G401.6 (cell line): ENCODE measurements at regions not wholly inside any gene's neighbourhood (a gene's known extent, or its start where the extent isn't known, plus 50 kb on each side); places are given as distances from the start of the nearest gene placed in this dataset.

Experiments
- FAIRE-seq: peaks from 2 replicates; lab custom pipeline; 2012; peaks lifted over from hg19 to GRCh38; lab: Jason Lieb, UNC

- no peak for FAIRE-seq
These were observed 363.9 kb downstream of the PREX1 start for GRCh38 chr20:48463916-48464315.

DNA sequence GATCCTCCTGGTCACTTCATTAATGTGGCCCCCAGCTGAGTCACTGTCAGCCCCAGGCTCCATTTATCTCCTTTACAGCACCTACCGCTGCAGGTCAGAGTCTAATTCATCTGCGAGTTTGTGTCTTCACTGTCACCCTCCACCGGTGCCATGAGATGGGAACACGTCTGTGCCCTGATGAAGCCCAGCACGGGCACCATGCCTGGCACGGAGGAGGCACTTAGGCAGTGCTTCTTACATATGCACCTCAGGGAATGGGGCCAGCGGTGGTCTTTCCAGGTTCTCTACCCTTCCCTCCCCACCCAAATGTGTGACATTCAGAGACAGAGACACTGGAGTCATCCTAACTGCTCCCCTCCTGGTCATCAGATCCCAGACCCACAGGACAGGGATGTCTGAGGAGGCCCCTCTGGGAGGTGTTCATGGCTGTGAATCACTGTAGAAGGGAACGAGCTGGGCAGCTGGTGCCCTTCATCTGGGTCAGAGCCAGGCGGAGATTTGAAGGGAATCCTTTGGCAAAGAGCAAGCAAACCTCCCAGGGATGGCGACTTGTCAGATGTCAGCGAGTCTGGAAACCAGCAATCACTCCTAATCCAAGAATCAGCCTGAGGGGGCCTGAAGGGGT lies 364.6 kb downstream of the PREX1 start:
- FAIRE-seq = no peak

DNA sequence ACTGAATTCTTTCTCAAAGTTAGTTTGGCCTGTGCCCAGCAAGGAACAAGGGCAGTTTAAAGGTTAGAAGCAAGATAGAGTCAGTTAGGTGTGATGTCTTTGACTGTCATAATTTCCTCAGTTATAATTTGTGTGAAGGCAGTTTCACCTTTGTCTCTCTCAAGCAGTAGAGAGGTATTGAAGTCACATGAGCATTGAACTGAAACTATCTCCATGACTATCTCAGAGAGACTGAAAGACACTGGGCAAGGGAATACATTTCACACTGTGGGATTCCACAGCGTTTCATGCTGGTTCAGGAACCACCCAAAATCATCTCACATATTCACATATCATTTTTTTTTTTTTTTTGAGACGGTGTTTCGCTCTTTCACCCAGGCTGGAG lies 366.1 kb downstream of the PREX1 start:
- FAIRE-seq = no peak

GRCh38 chr20:48461091-48461734 lies 366.6 kb downstream of the PREX1 start:
- FAIRE-seq = no peak

DNA sequence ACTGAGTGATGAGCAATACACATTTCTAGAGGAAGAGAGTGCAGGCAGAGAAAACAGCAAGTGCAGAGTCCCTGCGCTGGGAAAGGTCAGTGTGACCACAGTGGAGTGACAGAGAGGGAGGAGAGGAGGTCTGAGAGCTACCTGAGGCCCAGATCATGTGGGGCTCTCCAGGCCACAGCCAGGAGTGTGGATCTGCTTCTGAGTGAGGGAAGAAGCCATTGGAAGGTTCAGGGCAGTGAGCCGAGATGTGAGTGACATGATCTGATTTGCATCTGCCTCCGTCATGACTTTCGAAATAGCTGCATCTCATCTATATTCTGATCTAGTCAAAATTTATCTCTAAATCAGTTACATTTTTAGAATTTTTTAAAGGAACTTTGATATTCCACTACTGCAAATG lies 367.1 kb downstream of the PREX1 start:
- FAIRE-seq = no peak

- no peak for FAIRE-seq
These were observed 367.9 kb downstream of the PREX1 start for GRCh38 chr20:48459722-48460395.

DNA sequence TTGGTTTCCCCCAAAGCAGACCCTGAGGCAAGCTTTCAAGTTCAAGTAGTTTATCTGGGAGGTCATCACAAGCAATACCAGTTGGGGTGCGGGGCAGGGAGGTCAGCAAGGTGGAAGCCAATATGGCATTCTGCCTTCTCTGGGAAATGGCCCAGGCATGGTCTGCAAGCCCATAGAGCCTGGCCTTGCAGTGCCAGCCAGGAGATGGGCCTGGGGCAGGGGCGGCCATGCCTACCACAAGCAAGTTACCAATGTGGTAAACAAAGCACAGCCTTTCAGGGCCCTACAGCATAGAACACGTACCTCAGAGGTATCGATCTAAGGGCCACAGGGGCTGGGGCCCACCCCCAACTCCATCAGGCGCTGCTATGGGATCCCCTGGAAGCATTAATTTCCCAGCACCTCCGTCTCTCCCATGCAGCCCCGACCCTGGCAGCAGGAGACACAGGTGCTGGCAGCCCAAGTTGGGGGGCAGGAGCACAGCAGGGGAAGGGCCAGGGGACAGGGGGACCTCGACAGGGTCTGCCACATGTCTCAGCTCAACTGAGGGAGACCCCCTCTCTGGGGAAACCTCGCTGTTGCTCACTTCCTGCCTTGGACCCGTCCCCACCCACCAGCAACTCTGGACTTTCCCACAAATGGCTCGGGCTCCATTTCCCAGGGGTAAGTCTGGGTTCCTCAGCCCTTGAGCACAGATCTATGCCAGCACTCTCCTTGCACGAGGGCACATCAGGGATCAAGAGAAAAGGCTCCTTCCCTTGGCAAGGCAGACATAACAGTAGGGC lies 369.0 kb downstream of the PREX1 start:
- FAIRE-seq = no peak

- FAIRE-seq = no peak
These were observed 369.8 kb downstream of the PREX1 start for GRCh38 chr20:48458003-48458377.

DNA sequence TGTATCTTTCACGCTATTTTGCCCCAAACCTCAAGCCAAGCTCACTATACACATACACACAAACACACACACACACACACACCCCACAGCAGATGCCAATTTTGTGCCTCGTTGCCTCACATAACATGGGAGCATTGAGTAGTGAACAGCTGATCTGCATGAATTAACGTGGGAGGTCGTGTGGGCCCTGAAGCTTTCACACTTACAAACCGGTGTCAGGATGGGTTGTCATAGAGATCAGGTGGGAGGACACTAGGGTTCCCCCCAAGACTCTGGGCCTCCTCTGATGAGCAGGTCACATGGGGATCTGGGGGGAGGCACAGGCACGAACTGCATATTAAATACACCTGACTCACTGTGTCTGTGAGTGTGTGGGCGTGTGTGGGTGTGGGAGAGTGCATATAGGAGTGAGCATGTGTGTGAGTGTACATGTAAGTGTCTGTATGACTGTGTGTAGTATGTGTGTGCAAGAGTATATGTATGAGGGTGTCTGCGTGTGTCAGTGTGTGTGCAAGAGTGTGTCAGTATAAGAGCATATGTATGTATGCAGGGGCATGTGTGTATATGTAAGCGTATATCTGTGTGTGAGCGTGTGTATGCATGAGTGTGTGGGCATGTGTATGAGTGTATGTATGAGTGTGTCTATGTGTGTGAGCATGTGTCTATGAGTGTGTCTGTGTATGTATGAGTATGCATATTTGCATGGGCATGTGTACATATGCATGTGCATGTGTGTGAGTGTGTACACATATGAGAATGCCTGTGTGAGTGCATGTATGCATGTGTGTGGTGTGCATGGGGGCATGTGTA lies 370.4 kb downstream of the PREX1 start:
- no peak for FAIRE-seq

GRCh38 chr20:48456366-48457192 lies 371.2 kb downstream of the PREX1 start:
- no peak for FAIRE-seq

DNA sequence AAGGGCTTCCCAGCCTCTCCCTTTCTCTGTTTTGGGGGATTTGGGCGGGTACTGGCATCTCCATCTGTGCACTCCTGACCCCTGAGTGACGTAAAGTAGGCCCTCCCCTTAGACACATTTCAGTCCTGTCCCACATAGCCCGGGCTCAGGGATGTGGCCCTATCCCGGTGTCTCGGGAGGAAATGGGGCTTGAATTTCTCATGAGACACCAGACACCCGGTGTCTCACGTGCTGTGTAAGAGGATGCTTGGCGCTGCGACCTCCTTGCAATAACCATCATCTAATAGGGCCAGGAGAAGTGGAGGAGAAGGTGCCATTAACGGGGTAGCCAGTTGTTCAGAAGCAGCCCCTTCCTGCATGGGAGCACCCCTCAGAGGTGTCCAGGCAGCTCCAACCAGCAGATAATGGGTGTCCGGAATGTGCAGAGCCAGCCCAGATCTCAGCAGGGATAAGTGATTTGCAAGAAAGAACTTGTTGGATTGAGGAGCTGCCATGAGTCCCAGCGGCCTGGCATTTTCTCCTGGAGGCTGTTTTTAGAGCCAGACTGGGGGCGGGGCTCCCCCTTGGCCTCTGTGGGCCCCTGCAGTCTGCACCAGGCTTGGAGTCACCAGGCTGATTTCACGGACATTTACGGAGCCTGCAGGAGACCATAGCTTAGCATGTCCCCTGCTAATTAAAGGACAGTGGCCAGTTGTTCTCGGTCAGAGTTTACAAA lies 372.0 kb downstream of the PREX1 start:
- no peak for FAIRE-seq

DNA sequence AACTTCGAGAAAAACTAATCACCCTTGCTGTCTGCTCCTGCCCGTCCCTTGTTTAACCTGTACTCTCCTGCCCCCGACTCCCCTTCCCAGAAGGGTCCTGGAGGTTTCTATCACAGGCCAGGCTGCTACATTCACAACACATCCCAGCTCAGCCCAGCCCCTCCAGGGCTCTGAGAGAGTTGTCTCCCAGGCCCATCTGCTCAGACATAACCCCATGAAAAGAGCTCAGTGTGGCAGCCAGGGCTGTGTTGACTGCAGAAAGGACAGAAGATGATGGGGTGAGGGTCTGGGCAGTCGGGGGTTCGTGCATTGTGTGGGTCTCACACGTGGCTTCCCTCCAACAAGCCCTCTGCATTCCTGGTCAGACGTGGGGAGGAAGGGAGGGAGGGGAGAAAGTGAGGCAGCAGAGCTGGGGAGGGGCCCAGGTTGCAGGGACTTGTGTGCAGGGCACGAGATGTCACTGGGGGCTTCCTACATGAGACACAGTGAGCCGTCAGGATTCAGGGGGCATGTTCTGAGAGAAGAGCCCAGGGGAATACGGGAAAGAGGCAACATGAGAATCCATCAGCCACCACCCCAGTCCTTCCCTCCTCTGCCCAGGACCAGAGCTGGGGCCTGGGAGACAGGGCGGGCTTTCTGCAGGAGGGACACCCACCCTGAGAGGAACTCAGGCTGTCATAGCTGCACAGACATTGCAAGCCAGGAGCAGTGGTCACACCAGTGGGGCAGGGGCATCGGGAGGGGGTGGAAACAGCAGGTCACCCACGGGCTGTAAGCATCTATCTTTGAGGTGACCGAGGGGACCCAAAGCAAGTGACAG lies 372.9 kb downstream of the PREX1 start:
- FAIRE-seq = no peak

- FAIRE-seq = no peak
These were observed 374.2 kb downstream of the PREX1 start for GRCh38 chr20:48453477-48454093.

- FAIRE-seq = no peak
These were observed 376.4 kb downstream of the PREX1 start for GRCh38 chr20:48451401-48451800.

- no peak for FAIRE-seq
These were observed 378.9 kb downstream of the PREX1 start for GRCh38 chr20:48448666-48449600.

DNA sequence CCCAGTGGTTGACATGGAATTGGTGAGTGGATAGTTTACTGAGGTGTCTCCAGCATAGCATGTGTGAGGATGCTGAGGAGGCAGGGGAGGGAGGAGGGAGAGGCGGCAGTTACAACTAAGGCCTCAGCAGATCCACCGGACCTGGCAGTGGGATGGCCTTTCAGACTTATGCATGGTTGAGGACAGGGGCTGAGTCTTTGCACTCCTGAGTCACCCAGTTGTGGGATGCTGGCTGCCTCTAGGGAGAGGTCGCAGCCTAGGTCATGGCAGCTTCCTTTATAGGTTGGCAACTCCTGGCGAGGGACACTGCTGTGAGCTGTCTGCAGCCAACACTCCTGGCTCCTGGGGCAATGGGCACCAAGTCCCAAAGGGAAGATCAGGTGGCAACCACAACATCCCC lies 380.3 kb downstream of the PREX1 start:
- no peak for FAIRE-seq

DNA sequence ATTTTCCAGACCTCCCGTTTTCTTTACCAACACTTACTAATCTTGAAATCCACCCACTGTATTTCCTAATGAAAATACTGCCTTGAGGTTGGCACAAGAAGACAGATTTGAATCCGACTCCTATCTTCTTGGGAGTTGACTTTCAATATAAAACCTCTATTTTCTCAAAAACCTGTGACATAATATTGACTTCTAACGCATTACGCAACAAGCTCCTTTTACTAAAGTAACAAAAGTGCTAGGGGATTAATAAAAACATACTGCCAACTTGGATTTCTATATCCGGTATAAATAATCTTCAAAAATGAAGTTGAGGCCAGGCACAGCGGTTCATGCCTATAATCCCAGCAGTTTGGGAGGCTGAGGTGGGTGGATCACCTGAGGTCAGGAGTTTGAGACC lies 382.0 kb downstream of the PREX1 start:
- no peak for FAIRE-seq

- FAIRE-seq = no peak
These were observed 383.6 kb downstream of the PREX1 start for GRCh38 chr20:48444249-48444648.
